Brain microvascular endothelial cell (primary cell): ENCODE measurements at regions not wholly inside any gene's neighbourhood (a gene's known extent, or its start where the extent isn't known, plus 50 kb on each side); places are given as distances from the start of the nearest gene placed in this dataset.

Source experiments
- DNase-seq: peaks from one replicate; pipeline ENCODE4 v3.0.0-alpha.2; 2020
- H3K27ac ChIP-seq: fragments of 250-450 bp; sonication (Bioruptor Pico); 2 replicates; pipeline ENCODE4 v1.5.1; 2020; ENCODE audit warnings: mild to moderate bottlenecking, moderate library complexity
- H3K27me3 ChIP-seq: fragments of 250-450 bp; sonication (Bioruptor Pico); replicated peaks from 2 replicates; pipeline ENCODE4 v1.5.1; 2020; ENCODE audit warnings: mild to moderate bottlenecking
- H3K36me3 ChIP-seq: fragments of 250-450 bp; sonication (Bioruptor Pico); replicated peaks from 2 replicates; pipeline ENCODE4 v1.5.1; 2020; ENCODE audit warnings: mild to moderate bottlenecking
- H3K4me3 ChIP-seq: 2 replicates; pipeline ENCODE4 v1.5.1; 2011; ENCODE audit warnings: low read depth, mild to moderate bottlenecking, control low read depth, low read length, moderate library complexity
- in situ Hi-C: cut with HindIII; loops from 2 replicates; pipeline ENCODE4 v1.10.0; 2017; ENCODE audit warnings: low sequenced_read_pairs, low pct_ligation_motif_present
- TF ChIP-seq, protein P1 (sequence below): IDR thresholded peaks from 2 replicates; pipeline ENCODE4 v1.5.1; 2011; ENCODE audit warnings: low read depth, mild to moderate bottlenecking, moderate library complexity, low read length, control low read depth, inconsistent platforms; ENCODE audit errors: missing control alignments

DNA sequence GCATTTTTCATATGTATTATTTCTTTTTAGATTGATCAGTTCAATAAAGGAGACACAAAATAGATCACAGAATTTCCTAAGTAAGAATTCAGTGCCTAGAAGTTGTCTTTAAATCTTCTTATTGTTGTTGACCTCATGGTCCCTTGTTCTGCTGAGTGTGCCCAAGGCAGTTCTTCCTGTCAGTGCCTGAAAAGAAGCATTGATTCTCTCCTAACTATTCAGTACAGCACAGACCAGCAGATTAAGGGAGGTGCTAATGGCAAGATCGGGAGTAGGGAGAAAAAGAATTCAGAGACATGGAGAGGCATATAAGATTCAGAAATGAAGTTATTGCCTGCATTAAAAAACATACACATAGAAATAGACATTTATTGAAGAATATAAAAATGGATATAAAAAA, 180.5 kb upstream of the PCDH9 start:
- H3K27ac ChIP-seq: no peak overlapping the region
- in situ Hi-C loops: no loop called here
- no peak for DNase-seq

DNA sequence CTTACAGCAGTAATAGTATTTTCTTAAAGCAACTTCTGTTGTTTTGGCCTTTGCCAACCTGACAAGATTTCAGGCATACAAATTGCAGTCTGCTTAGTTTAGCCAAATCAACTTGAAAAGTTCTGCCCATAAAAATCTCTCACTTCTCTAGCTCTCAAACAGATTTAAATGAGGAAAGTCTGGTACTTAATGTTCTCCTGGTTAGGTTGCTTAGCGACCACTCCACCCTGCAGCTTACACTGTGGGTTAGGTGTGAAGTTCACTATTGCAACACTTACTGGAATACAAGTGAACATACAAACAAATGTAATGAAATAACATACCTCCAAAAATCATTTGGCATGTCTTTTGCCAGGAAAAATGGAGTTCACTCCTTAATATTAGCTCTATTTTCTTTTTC, 178.7 kb upstream of the PCDH9 start:
- Histone ChIP-seq H3K36me3 (no peaks in the 10 kb centered on the region), H3K27me3 (no peaks in the 10 kb centered on the region), H3K27ac (no peak overlapping the region), H3K4me3 (no peak overlapping the region)
- no peak for DNase-seq
- TF ChIP-seq, protein P1, sequence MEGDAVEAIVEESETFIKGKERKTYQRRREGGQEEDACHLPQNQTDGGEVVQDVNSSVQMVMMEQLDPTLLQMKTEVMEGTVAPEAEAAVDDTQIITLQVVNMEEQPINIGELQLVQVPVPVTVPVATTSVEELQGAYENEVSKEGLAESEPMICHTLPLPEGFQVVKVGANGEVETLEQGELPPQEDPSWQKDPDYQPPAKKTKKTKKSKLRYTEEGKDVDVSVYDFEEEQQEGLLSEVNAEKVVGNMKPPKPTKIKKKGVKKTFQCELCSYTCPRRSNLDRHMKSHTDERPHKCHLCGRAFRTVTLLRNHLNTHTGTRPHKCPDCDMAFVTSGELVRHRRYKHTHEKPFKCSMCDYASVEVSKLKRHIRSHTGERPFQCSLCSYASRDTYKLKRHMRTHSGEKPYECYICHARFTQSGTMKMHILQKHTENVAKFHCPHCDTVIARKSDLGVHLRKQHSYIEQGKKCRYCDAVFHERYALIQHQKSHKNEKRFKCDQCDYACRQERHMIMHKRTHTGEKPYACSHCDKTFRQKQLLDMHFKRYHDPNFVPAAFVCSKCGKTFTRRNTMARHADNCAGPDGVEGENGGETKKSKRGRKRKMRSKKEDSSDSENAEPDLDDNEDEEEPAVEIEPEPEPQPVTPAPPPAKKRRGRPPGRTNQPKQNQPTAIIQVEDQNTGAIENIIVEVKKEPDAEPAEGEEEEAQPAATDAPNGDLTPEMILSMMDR: no peak
- in situ Hi-C loops: no loop called here

More for the DNA sequence above, 180.5 kb upstream of the PCDH9 start:
- Histone ChIP-seq H3K36me3 (no peaks in the 10 kb centered on the region), H3K4me3 (no peak overlapping the region), H3K27me3 (no peaks in the 10 kb centered on the region)
- TF ChIP-seq, protein P1: no peak

DNA sequence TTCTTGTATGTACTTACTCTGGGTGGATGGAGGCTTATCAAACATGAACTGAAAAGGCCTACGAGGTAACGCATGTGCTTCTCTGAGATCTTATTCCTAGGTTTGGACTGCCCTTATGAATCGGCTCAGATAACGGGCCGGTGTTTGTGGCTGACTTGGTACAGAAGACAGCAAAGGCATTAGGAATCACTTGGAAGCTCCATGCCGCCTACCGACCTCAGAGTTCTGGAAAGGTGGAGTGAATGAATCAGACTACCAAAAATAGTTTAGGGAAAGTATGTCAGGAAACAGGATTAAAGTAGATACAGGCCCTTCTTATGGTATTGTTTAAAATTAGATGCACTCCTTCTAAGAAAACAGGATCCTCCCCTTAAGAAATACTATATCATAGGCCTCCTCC, 172.4 kb upstream of the PCDH9 start:
- no peaks in the 10 kb centered on the region for H3K27me3 ChIP-seq
- H3K4me3 ChIP-seq: no peak overlapping the region
- in situ Hi-C loops: no loop called here
- no peak for DNase-seq
- H3K36me3 ChIP-seq: no peaks in the 10 kb centered on the region
- H3K27ac ChIP-seq: no peak overlapping the region
- TF ChIP-seq, protein P1: no peak

DNA sequence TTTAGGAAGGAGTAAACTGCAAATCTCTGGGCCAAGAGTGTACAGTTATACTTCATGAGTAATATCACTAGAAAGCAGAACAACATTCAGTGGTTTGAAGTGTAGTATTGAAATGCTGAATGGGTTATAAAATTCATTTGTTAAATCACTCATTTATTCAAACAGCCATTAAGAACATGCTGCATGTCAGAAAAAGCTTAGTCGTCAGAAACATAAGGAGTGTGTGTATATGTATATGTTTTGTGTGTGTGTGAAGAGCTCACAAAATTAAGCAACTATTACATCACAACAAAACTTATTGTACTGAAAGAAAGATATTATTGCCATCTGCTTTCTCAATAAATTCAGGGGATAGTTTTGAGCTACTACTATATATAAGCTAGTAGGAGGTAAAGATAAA, 165.4 kb upstream of the PCDH9 start:
- Histone ChIP-seq H3K36me3 (no peaks in the 10 kb centered on the region), H3K27me3 (no peaks in the 10 kb centered on the region), H3K4me3 (no peak overlapping the region), H3K27ac (no peak overlapping the region)
- in situ Hi-C loops: no loop called here
- TF ChIP-seq, protein P1: no peak
- DNase-seq: no peak

DNA sequence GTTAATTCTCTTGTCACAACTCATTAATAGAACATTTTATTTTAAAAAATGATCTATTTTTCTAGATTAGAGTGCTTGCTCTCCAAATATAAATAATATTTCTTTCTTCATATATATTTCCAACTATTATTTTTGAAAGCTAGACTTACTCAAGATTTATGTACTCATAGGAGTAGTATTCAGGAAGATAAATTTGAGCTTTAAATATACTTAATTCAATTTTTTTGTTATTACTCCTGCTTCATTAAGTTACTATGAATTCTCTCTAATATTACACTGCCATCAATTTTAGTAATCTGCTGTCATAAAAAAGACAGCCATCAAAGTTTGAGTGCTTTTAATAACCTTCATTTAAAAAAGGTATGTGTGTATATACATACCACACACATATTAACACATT, 161.9 kb upstream of the PCDH9 start:
- no peak for DNase-seq
- no peak overlapping the region for H3K27ac ChIP-seq
- H3K36me3 ChIP-seq: no peaks in the 10 kb centered on the region
- TF ChIP-seq, protein P1: no peak
- in situ Hi-C loops: no loop called here
- no peak overlapping the region for H3K4me3 ChIP-seq
- no peaks in the 10 kb centered on the region for H3K27me3 ChIP-seq

DNA sequence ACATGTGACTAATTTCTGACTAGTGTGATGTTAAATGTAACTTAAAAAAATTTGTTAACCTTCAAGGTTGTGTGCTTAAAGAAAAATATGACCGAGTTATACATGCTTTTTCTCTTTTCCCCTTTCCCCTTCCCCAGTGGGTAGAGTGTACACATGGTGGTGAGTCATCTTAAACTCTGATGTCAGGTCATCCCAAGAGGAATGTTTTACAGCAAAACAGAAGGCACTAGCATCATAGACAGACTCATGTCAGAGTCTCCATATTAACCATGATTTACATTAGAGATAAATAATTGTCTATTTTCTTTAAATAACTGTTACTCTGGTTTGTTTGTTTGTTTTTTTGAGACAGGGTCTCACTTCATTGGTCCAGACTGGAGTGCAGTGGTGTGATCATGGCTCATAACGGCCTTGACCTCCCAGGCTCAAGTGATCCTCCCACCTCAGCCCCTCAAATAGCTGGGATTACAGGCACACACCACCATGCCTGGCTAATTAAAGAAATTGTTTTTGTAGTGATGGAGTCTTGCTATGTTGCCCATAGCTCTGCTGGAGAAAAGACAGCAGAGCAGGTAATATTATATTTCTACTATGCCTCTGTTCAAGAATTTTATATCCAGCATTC, 160.4 kb upstream of the PCDH9 start:
- in situ Hi-C loops: no loop called here
- H3K4me3 ChIP-seq: no peak overlapping the region
- H3K36me3 ChIP-seq: no peaks in the 10 kb centered on the region
- DNase-seq: peak; percentile 65
- TF ChIP-seq, protein P1: no peak
- no peaks in the 10 kb centered on the region for H3K27me3 ChIP-seq
- peak overlapping the region; percentile 45 for H3K27ac ChIP-seq
